ENCODE measurements at regions not wholly inside any gene's neighbourhood (a gene's known extent, or its start where the extent isn't known, plus 50 kb on each side); places are given as distances from the start of the nearest gene placed in this dataset.

GRCh38 chr2:22557406-22557805 is 827.6 kb upstream of the KLHL29 start:
- in situ Hi-C loops (cut with HindIII; ENCODE audit: low pct_unique_long_range_greater_than_20kb, low sequenced_read_pairs), result no loop called here
- CTCF ChIA-PET, result no interaction called here
- DNase-seq (ENCODE audit: low read depth, low spot score), result no peak

GRCh38 chr2:22560021-22560420 is 825.0 kb upstream of the KLHL29 start:
- Histone ChIP-seq H3K4me1 (ENCODE audit: control insufficient read depth, insufficient read depth, low read length) (no peaks in the 10 kb centered on the region), H3K36me3 (ENCODE audit: control insufficient read depth, insufficient read depth, low read length) (no peaks in the 10 kb centered on the region), H3K9me3 (ENCODE audit: control insufficient read depth, insufficient read depth, low read depth, low read length) (no peaks in the 10 kb centered on the region), H3K4me3 (ENCODE audit: low read depth in 2 of 2, low read length in 2 of 2) (no peak overlapping the region), H3K27ac (ENCODE audit: low read length) (no peak overlapping the region), H3K27me3 (ENCODE audit: control insufficient read depth, insufficient read depth, low read length) (no peaks in the 10 kb centered on the region)
- CTCF ChIA-PET, result no interaction called here
- DNase-seq (ENCODE audit: low read depth, low spot score) (no peak), ATAC-seq (no peak)
- intact Hi-C loops (cut with micrococcal nuclease; ENCODE audit: unreplicated experiment), result no loop called here
- no TSS peak for BruUV-seq (replicated peaks)
- in situ Hi-C loops (cut with HindIII; ENCODE audit: low pct_unique_long_range_greater_than_20kb, low sequenced_read_pairs), result no loop called here
- no peak for TF ChIP-seq REST (IDR thresholded peaks at IDR 0.05; ENCODE audit: insufficient read depth in 1 of 2, low read depth in 2 of 2, low read length in 1 of 2)
- no peak for TF ChIP-seq TCF7L2 (IDR thresholded peaks at IDR 0.05; ENCODE audit: low read depth, low read length)
- no peak for TF ChIP-seq SIN3A (IDR thresholded peaks at IDR 0.05; ENCODE audit: borderline replicate concordance, insufficient read depth, low read depth, low read length)
- no peak for TF ChIP-seq POLR2AphosphoS5 (IDR thresholded peaks at IDR 0.05; ENCODE audit: low read depth, low read length)
- no peak for TF ChIP-seq CTCF (IDR thresholded peaks at IDR 0.05)
- POLR2A ChIA-PET, result no interaction called here

More at GRCh38 chr2:22557406-22557805, 827.6 kb upstream of the KLHL29 start:
- H3K27ac ChIP-seq (ENCODE audit: low read length), result no peak overlapping the region
- POLR2A ChIA-PET, result no interaction called here
- no peaks in the 10 kb centered on the region for H3K9me3 ChIP-seq (ENCODE audit: control insufficient read depth, insufficient read depth, low read depth, low read length)
- intact Hi-C loops (cut with micrococcal nuclease; ENCODE audit: unreplicated experiment), result no loop called here
- H3K27me3 ChIP-seq (ENCODE audit: control insufficient read depth, insufficient read depth, low read length), result no peaks in the 10 kb centered on the region
- ATAC-seq, result no peak
- TF ChIP-seq SIN3A (IDR thresholded peaks at IDR 0.05; ENCODE audit: borderline replicate concordance, insufficient read depth, low read depth, low read length) (no peak), CTCF (IDR thresholded peaks at IDR 0.05) (no peak)
- no peaks in the 10 kb centered on the region for H3K36me3 ChIP-seq (ENCODE audit: control insufficient read depth, insufficient read depth, low read length)
- no peaks in the 10 kb centered on the region for H3K4me1 ChIP-seq (ENCODE audit: control insufficient read depth, insufficient read depth, low read length)
- H3K4me3 ChIP-seq (ENCODE audit: low read depth in 2 of 2, low read length in 2 of 2), result no peak overlapping the region
- no TSS peak for BruUV-seq (replicated peaks)

GRCh38 chr2:22579341-22579740 is 805.6 kb upstream of the KLHL29 start:
- TF ChIP-seq REST (IDR thresholded peaks at IDR 0.05; ENCODE audit: insufficient read depth in 1 of 2, low read depth in 2 of 2, low read length in 1 of 2) (no peak), POLR2AphosphoS5 (IDR thresholded peaks at IDR 0.05; ENCODE audit: low read depth, low read length) (no peak), TCF7L2 (IDR thresholded peaks at IDR 0.05; ENCODE audit: low read depth, low read length) (no peak), CTCF (IDR thresholded peaks at IDR 0.05) (no peak)
- DNase-seq (ENCODE audit: low read depth, low spot score) (no peak), ATAC-seq (no peak)
- intact Hi-C loops (cut with micrococcal nuclease; ENCODE audit: unreplicated experiment) (no loop called here), in situ Hi-C loops (cut with HindIII; ENCODE audit: low pct_unique_long_range_greater_than_20kb, low sequenced_read_pairs) (no loop called here)
- no peaks in the 10 kb centered on the region for H3K36me3 ChIP-seq (ENCODE audit: control insufficient read depth, insufficient read depth, low read length)
- CTCF ChIA-PET, result no interaction called here
- no peaks in the 10 kb centered on the region for H3K27me3 ChIP-seq (ENCODE audit: control insufficient read depth, insufficient read depth, low read length)
- no peak overlapping the region for H3K27ac ChIP-seq (ENCODE audit: low read length)
- no peaks in the 10 kb centered on the region for H3K9me3 ChIP-seq (ENCODE audit: control insufficient read depth, insufficient read depth, low read depth, low read length)
- H3K4me1 ChIP-seq (ENCODE audit: control insufficient read depth, insufficient read depth, low read length), result no peaks in the 10 kb centered on the region
- no TSS peak for BruUV-seq (replicated peaks)
- POLR2A ChIA-PET, result no interaction called here
- no peak overlapping the region for H3K4me3 ChIP-seq (ENCODE audit: low read depth in 2 of 2, low read length in 2 of 2)

All from Panc1 (cell line).